ENCODE measurements at regions not wholly inside any gene's neighbourhood (a gene's known extent, or its start where the extent isn't known, plus 50 kb on each side); places are given as distances from the start of the nearest gene placed in this dataset.

DNA sequence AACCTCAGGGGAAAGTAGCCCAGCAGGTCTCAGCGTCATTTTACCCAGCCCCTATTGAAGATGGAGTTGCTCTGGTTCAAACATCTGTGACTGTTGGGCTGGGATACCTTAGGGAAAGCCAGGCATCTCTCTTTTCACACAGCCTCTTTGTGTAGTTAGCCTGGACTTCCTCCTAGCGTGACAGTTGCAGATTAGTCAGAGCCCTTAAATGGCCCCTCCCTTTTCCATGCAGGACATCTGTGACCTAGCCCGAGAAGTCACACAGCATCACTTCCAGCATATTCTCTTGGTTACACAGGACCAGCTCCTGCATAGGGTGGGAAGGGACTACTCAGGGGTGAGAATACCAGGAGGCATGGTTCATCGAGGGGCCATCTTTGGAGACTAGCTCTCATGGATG, 375.0 kb upstream of the RBFOX1 start:
- TF ChIP-seq, protein P1, sequence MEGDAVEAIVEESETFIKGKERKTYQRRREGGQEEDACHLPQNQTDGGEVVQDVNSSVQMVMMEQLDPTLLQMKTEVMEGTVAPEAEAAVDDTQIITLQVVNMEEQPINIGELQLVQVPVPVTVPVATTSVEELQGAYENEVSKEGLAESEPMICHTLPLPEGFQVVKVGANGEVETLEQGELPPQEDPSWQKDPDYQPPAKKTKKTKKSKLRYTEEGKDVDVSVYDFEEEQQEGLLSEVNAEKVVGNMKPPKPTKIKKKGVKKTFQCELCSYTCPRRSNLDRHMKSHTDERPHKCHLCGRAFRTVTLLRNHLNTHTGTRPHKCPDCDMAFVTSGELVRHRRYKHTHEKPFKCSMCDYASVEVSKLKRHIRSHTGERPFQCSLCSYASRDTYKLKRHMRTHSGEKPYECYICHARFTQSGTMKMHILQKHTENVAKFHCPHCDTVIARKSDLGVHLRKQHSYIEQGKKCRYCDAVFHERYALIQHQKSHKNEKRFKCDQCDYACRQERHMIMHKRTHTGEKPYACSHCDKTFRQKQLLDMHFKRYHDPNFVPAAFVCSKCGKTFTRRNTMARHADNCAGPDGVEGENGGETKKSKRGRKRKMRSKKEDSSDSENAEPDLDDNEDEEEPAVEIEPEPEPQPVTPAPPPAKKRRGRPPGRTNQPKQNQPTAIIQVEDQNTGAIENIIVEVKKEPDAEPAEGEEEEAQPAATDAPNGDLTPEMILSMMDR (IDR thresholded peaks at IDR 0.05; ENCODE audit: low read depth, low read length), result no peak
- no peak for DNase-seq (ENCODE audit: extremely low read depth, low read depth)

GRCh38 chr16:6956511-6956910, 376.1 kb upstream of the RBFOX1 start:
- DNase-seq (ENCODE audit: extremely low read depth, low read depth), result no peak
- TF ChIP-seq, protein P1 (IDR thresholded peaks at IDR 0.05; ENCODE audit: low read depth, low read length), result no peak

DNA sequence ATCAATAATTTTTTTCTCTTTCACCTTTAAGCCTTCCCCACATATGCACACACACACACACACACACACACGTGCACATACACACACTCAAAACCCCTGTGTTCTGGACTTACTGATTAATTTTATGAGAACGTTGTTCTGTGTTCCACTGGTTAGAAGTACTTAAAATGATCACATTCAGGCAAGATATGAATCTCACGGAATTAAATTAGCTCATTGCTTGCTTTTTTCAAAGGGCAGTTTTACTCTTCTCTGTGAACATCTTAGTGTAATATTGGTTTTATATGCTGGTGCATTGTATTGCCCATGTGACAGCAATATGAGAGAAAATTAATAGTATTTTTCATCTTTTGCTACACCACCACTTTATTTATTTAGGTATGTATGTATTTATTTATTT, 377.3 kb upstream of the RBFOX1 start:
- TF ChIP-seq, protein P1 (IDR thresholded peaks at IDR 0.05; ENCODE audit: low read depth, low read length), result no peak
- no peak for DNase-seq (ENCODE audit: extremely low read depth, low read depth)

DNA sequence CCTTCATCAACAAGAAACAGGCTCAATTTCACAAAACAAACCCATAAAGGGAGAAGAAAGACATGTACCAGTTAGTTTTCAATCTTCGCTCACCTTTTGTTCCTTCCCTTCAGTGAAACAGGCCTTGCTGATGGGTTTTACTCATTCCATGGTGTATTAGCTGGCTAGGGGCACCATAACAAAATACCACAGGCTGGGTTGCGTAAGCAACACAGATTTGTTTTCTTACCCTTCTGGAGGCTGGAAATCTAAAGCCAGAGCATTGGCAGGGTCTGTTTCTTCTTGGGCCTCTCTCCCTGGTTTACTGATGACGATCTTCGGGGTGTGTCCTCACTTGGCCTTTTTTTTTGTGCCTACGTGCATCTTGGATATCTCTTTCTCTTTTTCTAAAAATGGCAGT, 383.4 kb upstream of the RBFOX1 start:
- TF ChIP-seq, protein P1 (IDR thresholded peaks at IDR 0.05; ENCODE audit: low read depth, low read length), result no peak
- DNase-seq (ENCODE audit: extremely low read depth, low read depth), result no peak

- no peak for DNase-seq (ENCODE audit: extremely low read depth, low read depth)
- TF ChIP-seq, protein P1 (IDR thresholded peaks at IDR 0.05; ENCODE audit: low read depth, low read length), result no peak
Measured at GRCh38 chr16:6947291-6947690, 385.4 kb upstream of the RBFOX1 start.

DNA sequence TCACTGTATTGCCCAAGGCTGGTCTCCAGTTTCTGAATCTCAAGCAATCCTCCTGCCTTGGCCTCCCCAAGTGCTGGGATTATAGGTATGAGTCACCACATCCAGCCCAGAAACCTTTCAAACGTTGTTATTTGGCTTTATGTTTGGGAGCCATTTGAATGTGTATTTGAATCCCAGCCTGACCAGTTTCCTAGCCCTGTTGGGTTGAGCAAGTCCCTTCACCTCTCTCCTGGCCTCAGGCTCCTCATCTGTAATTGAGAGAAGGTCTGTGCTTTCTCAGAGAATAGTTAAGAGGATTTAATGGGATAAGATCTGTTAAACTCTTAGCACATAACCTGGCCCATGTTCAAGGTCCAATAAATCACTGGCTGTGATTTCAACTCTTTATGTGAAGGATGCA, 385.8 kb upstream of the RBFOX1 start:
- DNase-seq (ENCODE audit: extremely low read depth, low read depth), result no peak
- TF ChIP-seq, protein P1 (IDR thresholded peaks at IDR 0.05; ENCODE audit: low read depth, low read length), result no peak

DNA sequence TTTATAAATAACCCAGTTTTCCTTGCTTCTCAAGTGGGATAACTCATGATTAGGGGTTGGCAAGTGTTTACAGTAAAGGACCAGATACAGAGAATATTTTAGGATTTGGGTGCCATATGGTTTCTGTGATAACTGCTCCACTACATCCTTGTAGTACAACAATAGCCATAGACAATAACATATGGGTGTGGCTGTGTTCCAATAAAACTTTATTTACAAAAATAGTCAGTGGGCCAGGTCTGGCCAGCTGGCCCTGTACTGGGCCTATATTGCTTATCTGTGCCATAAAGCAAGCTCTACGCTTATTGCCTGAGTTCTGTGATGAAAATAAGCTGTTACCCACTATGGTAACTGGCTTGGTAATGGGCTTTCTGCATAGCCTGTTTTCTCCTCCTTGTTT, 386.5 kb upstream of the RBFOX1 start:
- TF ChIP-seq, protein P1 (IDR thresholded peaks at IDR 0.05; ENCODE audit: low read depth, low read length), result no peak
- no peak for DNase-seq (ENCODE audit: extremely low read depth, low read depth)
